Astrocyte (in vitro differentiated cells and primary cell): ENCODE measurements at regions not wholly inside any gene's neighbourhood (a gene's known extent, or its start where the extent isn't known, plus 50 kb on each side); places are given as distances from the start of the nearest gene placed in this dataset.

Source experiments
- EZH2 ChIP-seq: IDR thresholded peaks from 2 replicates; pipeline ENCODE4 v1.6.1; 2012; ENCODE audit warnings: mild to moderate bottlenecking, low read length, inconsistent platforms; ENCODE audit not compliant: insufficient read depth
- TF ChIP-seq, protein P1 (sequence below): IDR thresholded peaks from 2 replicates; pipeline ENCODE4 v1.5.1; 2011; ENCODE audit warnings: low read depth, mild to moderate bottlenecking, inconsistent platforms, low read length, moderate library complexity; ENCODE audit not compliant: insufficient read depth

DNA sequence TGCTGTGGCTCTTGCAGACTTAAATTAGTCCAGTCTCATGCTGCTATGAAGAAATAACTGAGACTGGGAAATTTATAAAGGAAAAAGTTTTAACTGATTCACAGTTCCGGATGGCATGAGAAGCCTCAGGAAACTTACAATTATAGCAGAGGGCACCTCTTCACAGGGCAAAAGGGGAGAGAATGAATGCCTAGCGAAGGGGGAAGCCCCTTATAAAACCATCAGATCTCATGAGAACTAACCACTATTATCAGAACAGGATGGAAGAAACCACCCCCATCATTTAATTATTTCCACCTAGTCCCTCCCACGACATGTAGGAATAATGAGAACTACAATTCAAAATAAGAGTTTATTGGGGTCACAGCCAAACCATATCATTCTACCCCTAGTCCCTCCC, 91.4 kb downstream of the GPR174 start:
- TF ChIP-seq, protein P1, sequence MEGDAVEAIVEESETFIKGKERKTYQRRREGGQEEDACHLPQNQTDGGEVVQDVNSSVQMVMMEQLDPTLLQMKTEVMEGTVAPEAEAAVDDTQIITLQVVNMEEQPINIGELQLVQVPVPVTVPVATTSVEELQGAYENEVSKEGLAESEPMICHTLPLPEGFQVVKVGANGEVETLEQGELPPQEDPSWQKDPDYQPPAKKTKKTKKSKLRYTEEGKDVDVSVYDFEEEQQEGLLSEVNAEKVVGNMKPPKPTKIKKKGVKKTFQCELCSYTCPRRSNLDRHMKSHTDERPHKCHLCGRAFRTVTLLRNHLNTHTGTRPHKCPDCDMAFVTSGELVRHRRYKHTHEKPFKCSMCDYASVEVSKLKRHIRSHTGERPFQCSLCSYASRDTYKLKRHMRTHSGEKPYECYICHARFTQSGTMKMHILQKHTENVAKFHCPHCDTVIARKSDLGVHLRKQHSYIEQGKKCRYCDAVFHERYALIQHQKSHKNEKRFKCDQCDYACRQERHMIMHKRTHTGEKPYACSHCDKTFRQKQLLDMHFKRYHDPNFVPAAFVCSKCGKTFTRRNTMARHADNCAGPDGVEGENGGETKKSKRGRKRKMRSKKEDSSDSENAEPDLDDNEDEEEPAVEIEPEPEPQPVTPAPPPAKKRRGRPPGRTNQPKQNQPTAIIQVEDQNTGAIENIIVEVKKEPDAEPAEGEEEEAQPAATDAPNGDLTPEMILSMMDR = no peak
- no peak for TF ChIP-seq EZH2
